ENCODE measurements at regions not wholly inside any gene's neighbourhood (a gene's known extent, or its start where the extent isn't known, plus 50 kb on each side); places are given as distances from the start of the nearest gene placed in this dataset.

DNA sequence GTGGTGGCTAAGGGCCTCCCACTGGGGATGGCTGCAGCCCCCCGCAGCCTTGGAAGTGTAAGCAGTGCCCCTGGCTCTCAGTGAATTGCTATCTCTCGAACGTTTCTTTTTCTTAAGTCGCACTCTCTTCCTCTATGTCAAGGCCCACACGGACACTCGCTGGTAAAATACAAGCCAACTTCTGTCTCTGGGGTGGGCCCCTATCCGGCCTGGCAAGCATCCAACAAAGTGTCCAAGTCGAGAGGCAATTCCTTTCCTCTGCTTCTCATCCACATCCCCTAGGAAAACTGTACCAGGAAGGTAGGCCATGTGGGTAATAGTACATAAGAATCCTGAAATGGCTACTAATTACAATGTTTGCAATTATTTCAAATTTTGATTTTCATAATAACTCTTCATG is 194.9 kb upstream of the MGMT start:
- in situ Hi-C loops (cut with HindIII; ENCODE audit: low pct_ligation_motif_present, low pct_unique_long_range_greater_than_20kb, low sequenced_read_pairs): no loop called here
- DNase-seq: no peak

DNA sequence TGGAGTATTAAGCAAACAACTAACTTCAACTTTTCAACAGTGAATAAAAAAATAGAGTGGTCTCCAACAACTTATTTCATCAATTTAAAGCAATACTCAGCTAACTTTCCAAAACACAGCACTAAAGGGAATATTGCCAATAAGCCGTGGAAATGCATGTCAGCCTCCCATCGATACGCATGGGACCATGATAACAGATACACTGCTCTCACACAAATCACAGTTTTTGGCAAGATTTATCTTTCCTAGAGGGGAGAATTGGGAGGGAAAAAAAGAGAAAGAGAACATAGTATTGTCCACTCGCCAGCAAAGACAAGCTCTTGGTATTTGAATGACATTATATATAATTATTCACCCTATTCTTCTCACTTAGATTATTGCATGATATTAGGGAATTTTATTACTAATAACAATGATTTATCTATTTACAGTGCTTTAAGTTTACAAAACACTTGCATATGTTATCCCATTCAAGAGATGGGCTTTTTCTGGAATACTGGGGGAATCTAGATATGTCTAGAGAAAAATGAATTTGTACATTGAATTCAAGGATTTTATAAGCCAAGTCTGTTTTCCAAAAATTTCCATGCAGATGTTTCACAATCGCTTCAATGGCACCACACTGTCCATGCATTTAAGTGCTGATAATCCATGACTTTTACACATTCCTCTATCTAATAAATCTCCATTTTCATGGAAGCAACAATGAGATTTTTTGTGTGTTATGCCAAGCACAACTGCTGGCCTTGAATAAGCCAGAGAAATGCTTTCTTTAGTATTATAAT is 194.0 kb upstream of the MGMT start:
- in situ Hi-C loops (cut with HindIII; ENCODE audit: low pct_ligation_motif_present, low pct_unique_long_range_greater_than_20kb, low sequenced_read_pairs): no loop called here
- DNase-seq: no peak

DNA sequence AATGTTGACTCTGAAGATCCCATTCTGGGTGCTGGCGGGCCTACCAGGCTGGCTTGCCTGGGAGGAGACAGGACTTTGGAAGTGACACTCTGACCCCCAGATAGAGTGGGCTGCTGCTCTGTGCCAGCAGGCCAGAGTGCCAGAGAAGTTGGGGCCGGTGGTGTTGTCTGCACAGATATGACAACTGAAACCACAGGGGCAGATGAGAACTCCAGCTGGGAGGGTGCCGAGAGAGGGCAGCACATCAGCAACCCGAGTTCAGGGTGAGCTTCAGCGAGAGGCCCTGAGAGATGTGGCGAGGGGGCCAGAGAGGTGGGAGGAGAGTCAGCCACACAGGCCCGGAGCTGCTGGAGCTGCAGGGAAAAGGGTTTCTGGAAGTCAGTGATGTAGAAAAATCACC is 193.2 kb upstream of the MGMT start:
- DNase-seq: no peak
- in situ Hi-C loops (cut with HindIII; ENCODE audit: low pct_ligation_motif_present, low pct_unique_long_range_greater_than_20kb, low sequenced_read_pairs): no loop called here

DNA sequence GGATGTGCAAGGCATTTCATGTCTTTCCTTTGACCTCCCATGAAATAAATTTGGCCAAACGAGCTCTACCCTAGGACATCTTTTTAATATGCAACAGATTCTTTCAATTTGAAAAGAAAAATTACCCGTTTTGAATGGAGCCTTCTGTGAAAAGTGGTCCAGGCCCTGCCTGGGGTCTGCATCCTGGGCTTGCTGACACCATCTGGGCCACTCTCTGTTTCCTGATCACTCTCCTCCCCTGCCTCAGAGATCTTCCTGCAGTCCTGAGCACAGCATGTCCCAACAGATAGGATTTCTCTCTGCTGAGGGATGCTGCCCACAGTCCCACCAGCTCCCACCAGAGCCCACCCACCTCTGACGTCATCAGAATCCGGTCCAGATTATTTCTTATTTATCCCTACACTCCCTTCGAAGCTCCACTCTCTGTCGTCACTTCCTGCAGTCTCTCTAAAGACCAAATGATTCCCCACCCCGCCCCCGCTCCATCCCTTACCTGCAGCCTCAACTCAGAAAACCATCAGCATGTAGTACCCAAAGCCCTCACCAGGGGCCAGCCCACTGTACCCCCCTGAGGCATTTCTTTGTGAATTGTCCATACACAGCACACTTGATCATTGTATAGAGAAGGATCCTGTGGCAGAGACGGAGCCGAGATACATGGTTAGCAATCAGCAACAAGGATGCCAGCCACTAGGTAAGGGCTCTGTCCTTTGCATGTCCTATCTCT is 192.1 kb upstream of the MGMT start:
- in situ Hi-C loops (cut with HindIII; ENCODE audit: low pct_ligation_motif_present, low pct_unique_long_range_greater_than_20kb, low sequenced_read_pairs): no loop called here
- no peak for DNase-seq

DNA sequence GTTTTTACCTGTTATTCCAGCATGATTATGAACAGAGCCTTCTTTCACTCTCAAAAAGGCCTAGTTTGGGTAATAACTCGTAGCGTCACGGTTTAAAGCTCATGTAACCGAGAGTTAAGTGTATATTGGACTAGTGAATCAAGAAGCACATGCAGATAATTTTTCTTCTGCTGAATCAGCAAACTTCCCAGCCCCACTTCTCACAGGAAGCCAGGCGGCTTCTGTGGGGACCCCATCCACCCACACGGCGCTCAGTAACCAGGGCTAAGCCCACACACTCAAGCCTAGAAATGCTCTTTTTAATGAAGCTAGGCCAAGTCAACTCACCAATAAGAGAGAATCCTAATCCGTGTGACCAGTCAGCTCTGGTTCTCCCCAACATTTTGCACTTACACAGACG is 191.2 kb upstream of the MGMT start:
- DNase-seq: no peak
- in situ Hi-C loops (cut with HindIII; ENCODE audit: low pct_ligation_motif_present, low pct_unique_long_range_greater_than_20kb, low sequenced_read_pairs): no loop called here

DNA sequence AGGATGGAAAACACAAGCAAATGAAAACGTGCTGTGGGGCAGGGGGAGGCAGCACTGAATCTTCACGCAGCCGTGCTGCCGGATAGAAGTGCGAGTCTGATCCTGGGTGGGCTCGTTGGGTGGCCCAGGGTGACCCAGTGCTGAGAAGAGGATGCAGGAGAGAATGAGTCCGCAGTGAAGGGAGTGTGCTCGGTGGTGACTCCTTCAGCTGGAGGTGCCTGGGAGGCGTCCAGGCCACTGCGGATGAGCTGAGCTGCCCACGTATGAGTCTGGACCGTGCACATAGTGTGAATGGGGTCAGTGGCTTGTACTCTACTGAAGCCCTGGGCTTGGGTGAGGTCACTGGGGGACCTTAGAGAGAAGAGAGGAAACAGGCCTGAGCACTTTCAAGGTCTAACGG is 190.0 kb upstream of the MGMT start:
- in situ Hi-C loops (cut with HindIII; ENCODE audit: low pct_ligation_motif_present, low pct_unique_long_range_greater_than_20kb, low sequenced_read_pairs): no loop called here
- DNase-seq: no peak

DNA sequence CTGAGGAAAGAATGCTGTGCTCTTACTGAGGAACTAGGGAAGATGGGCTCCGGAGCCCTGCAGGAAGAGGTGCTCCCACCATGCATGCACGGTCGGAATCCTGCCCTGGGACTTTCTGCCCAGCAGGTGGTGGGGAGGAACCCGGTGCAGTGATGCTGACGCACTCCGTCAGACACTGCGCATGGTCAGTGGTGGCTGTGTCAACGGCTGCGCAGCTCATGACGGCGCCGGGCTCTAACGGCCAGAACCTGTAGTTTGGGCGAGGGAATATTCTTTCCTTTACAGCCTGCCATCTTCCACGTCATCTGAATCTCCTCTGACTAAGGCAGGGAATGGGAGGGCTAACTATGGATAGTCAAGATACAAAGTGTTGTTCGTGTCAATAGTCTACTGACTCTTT is 189.2 kb upstream of the MGMT start:
- no peak for DNase-seq
- in situ Hi-C loops (cut with HindIII; ENCODE audit: low pct_ligation_motif_present, low pct_unique_long_range_greater_than_20kb, low sequenced_read_pairs): no loop called here

DNA sequence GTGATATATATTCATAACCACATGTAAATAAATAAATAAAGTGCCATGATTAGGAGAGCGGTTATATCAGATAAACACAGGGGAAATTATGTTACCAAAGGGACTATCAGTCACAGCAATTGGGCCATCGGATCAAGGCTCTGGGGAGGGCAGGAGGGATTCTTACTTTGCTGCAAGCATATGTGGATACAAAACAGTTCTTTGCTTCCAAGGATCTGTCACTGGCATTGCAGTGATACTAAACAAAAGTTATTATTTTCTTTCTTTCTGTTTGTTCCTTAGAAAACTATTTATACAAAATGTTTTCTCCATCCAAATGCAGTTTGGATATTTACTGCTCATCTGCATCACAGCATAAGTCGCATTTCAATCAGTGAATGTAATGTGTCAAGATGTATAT is 188.4 kb upstream of the MGMT start:
- in situ Hi-C loops (cut with HindIII; ENCODE audit: low pct_ligation_motif_present, low pct_unique_long_range_greater_than_20kb, low sequenced_read_pairs): no loop called here
- no peak for DNase-seq

DNA sequence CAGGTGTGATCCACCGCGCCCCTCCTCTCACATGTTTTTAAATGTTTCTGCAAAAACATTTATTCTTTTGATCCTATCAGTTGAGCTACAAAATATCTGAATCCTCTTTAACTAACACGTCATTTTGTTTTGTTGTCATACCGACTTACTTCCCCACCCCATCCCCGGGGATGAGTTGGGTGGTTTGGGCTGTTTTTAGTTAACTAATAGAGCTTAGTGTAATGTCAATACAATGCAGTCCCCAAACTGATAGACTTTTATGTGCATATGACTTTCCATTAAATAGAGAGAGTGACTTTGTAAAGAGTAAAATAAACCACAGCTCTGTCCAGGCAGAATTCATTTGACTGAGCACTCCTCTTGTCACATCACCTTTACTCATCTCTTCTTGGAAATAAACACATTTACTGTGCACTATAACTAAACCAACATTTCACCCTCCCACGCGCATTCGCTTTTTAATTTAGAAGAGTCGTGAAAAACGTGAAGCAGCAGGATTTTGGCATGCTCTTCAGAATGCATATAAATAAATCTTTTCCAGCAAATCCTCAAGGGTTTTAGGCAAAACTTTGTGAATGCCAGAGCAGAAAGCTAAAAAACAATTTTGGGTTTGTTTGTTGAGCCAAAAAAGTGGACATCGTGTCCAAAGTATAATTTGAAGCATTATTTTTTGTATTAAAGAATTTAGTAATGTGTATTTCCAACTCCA is 187.4 kb upstream of the MGMT start:
- DNase-seq: no peak
- in situ Hi-C loops (cut with HindIII; ENCODE audit: low pct_ligation_motif_present, low pct_unique_long_range_greater_than_20kb, low sequenced_read_pairs): no loop called here

DNA sequence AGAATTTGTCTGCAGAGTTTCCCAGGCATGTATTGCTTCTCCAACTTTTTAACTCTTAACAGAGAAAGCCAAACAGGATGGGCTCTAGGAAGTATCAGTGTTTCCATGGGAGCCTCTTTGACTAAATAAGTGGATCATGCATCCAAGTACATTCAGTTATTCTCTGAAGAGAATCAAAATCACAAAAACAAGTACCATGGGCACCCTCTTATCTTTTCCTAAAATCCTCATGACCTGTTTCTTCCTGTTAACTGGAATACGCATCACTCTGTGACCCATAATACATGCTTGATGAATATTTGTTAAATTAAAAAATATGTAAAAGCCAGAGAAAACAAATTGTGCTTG is 186.9 kb upstream of the MGMT start:
- DNase-seq: no peak
- in situ Hi-C loops (cut with HindIII; ENCODE audit: low pct_ligation_motif_present, low pct_unique_long_range_greater_than_20kb, low sequenced_read_pairs): no loop called here

DNA sequence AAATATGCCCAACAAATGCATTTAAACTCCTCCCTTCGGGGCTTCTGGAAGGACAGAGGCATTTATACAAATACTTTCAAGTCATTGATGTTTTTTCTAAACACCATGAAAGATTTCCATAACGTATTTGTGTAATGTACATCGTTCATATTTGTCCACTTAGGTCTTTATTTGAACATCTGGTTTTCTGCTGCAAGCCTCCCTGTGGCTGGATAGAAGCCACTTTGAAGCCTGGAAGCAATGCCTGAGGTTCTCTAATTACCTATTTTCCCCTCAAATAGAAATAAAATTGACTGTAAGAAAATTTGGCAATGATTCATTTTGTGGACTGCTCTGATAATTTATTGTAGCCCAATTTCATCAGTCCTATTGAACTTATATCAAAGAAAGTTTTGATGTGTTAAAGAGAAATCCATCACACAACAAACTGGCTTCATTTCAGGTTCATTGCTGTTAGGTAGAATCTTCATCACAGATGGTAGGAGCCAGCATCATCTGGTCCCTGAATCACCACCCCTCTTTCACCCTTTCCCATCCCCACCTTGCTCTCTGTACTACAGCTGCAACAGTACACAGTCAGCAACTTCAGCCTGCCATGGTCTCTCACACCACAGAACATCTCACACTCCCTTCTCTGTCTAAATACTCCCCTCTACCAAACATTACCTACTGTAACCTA is 186.0 kb upstream of the MGMT start:
- DNase-seq: no peak
- in situ Hi-C loops (cut with HindIII; ENCODE audit: low pct_ligation_motif_present, low pct_unique_long_range_greater_than_20kb, low sequenced_read_pairs): no loop called here

DNA sequence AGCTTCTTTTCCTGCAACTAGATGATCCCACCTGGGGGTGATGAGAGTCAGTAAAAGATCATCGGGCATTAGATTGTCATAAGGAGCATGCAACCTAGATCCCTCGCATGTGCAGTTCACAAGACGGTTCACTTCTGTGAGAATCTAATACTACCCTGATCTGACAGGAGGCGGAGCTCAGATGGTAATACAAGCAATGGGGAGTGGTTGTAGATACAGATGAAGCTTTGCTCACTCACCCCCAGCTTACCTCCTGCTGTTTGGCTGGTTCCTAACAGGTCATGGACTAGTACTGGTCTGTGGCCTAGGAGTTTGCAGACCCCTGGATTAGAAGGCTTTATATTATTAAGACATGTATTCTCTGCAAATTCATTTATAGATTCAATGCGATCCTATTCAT is 181.6 kb upstream of the MGMT start:
- no peak for DNase-seq

DNA sequence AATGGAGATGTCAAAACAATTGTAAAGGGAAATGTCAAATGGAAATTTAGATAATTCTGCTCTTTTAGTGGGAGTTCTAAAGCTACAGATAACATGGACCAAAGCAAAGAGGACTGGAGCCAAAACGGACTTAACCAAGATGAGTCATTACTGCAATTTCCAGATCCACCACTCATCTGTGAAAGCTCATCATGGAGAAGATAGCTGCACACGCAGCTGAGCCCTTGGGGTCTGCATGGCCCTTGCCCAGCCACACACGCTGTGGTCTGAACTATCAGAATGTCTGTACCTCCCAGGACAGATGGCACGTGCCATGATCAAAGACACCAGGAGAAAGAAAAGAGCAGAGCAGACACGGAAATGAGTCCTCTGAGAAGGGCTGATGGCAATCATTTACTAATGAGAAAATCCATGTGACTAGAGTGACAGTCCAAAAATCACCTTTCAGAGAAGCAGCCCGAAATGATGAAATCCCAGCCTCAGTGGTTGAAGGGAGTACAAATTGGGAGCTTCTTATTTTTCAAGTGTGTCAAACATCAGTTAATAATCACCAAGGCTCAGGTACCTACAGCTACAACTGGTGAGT is 177.9 kb upstream of the MGMT start:
- in situ Hi-C loops (cut with HindIII; ENCODE audit: low pct_ligation_motif_present, low pct_unique_long_range_greater_than_20kb, low sequenced_read_pairs): no loop called here
- DNase-seq: no peak

More for the DNA sequence above, 181.6 kb upstream of the MGMT start:
- in situ Hi-C loops (cut with HindIII; ENCODE audit: low pct_ligation_motif_present, low pct_unique_long_range_greater_than_20kb, low sequenced_read_pairs): no loop called here

DNA sequence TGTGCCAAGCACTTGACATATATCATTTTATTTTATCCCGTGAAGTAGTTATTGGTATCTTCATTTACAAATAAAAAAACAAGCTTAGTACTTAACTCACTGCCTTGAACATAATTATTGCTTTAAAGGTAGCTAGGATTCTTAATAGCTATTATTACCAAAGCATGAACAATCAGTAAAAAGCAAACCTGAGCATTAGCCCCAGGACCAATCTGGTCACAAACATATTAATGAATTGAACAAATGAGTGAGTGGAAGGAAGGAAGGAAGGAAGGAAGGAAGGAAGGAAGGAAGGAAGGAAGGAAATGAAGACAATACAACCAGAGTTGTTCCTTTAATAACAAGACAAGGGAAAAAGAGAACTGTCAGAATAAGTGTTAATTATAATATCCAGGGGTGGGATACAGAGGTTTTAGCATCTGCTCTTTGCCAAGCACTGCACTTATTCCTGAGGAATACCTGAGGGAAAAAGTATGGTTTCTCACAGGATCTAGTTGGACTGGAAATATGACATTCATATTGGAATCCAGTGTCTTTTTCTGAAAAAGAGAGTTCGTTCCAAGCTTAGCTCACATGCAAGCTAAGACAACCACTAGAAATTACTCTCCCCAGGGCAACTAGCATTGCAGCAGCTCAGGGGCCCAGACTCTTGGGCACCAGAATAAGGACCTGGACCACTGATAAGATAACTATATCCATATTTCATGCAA is 172.9 kb upstream of the MGMT start:
- in situ Hi-C loops (cut with HindIII; ENCODE audit: low pct_ligation_motif_present, low pct_unique_long_range_greater_than_20kb, low sequenced_read_pairs): no loop called here
- DNase-seq: no peak

DNA sequence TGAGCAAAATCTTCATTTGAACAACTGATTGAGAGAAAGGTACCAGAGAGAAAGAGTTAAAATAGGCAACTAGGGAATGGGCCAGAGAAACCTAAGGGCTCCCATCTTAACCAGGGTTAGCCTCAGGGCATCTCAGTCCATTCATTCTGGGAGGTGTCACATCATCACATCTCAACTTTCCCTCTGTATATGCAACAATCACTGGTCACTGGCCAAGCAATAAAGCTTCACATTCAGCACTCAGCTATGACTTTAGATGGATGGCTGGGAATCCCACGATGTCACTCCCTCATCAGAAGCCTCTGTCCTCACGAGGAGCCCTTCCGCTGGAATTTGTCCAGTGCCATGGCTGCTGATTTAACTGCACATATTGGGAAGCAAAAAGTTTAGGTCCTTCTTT is 172.1 kb upstream of the MGMT start:
- DNase-seq: no peak
- in situ Hi-C loops (cut with HindIII; ENCODE audit: low pct_ligation_motif_present, low pct_unique_long_range_greater_than_20kb, low sequenced_read_pairs): no loop called here

DNA sequence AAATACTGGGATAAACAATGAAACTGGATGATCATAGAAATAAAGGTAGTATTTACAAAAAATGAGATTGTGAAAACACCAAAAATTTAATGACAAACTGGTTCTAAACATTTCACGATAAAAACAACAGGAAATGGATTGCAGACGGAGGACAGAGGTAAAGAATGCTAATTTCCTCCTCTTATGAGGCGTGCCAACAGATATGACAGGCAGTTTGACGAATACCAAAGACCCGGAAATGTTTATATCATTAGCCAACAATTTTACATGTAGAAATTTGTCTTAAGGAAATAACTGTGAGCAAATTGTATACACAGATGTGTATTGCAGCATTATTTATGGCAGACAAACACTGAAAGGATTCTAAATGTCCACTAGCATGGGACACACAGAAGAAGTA is 162.0 kb upstream of the MGMT start:
- in situ Hi-C loops (cut with HindIII; ENCODE audit: low pct_ligation_motif_present, low pct_unique_long_range_greater_than_20kb, low sequenced_read_pairs): no loop called here
- DNase-seq: no peak

DNA sequence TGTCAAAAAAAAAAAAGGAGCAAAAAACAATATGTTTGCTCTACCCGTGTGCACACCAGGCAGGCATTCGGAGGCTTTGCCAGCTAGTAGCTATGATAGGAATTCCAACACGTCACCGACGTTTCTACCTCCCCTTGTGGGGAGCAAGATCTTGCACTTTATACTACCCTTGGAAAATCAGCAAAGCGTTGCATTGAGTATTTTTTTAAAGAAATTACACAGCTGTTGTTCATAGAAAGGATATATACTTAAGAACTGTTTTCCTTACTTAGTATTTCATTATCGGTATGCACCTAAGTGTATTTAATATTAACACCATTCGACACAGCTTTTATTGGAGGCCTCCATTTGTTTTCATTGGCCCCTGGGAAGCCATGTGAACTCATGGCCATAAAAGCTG is 159.9 kb upstream of the MGMT start:
- peak; percentile 63 for DNase-seq
- in situ Hi-C loops (cut with HindIII; ENCODE audit: low pct_ligation_motif_present, low pct_unique_long_range_greater_than_20kb, low sequenced_read_pairs): no loop called here

DNA sequence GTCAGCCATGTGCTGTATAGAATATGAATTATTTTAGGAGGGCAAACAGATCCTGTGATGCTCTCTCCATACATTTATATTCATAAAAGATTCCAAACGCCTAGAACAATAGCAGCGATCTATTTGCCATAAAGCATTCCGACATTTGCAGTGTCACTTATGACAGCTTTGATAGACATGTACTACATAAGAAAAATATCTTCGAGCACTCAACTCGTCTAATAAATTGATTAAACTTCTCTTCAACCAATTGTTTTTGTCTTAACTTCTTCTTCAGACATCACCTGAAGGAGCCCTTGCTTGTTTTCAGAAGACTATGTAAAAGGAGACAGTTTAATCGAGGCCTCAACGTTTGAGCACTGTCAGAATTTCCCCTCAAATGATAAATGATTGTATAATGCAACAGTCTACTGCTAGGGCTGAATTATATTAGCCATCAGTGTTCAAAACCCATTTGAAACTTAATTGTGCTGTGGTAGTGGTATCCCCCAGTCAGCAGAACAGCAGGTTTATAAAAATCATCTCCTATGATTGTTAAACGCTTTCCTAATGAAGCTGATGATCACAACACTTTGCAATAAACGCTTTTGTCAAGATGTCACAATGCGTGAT is 158.0 kb upstream of the MGMT start:
- in situ Hi-C loops (cut with HindIII; ENCODE audit: low pct_ligation_motif_present, low pct_unique_long_range_greater_than_20kb, low sequenced_read_pairs): no loop called here
- no peak for DNase-seq
